ENCODE measurements at regions not wholly inside any gene's neighbourhood (a gene's known extent, or its start where the extent isn't known, plus 50 kb on each side); places are given as distances from the start of the nearest gene placed in this dataset.

DNA sequence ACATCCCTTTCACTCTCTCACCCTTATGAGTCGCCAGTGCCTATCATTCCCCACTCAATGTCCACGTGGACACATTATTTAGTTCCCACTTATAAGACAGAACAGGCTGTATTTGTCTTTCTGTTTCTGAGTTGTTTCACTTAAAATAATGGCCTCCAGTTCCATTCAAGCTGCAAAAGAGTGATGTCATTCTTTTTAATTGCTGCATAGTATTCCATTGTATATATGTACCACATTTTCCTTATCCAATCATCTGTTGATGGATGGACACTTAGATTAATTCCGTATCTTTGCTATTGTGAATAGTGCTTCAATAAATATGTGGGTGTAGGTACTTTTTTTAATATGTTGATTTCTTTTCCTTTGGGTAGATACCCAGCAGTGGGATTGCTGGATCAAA, 79.1 kb downstream of the ZNF365 start:
- no peak overlapping the region for H3K27ac ChIP-seq
- intact Hi-C loops (cut with DNase I; ENCODE audit: low total_unique reads): no loop called here
- no peaks in the 10 kb centered on the region for H3K27me3 ChIP-seq
- WGBS, 2 donors: 92 to 93% methylated on average over 3 of the region's 3 CpGs
- no peak overlapping the region for H3K4me3 ChIP-seq
- no peak for DNase-seq
- no peaks in the 10 kb centered on the region for H3K36me3 ChIP-seq (ENCODE audit: low read depth, missing control alignments)
- H3K9me3 ChIP-seq: no peaks in the 10 kb centered on the region
- TF ChIP-seq, protein P1, sequence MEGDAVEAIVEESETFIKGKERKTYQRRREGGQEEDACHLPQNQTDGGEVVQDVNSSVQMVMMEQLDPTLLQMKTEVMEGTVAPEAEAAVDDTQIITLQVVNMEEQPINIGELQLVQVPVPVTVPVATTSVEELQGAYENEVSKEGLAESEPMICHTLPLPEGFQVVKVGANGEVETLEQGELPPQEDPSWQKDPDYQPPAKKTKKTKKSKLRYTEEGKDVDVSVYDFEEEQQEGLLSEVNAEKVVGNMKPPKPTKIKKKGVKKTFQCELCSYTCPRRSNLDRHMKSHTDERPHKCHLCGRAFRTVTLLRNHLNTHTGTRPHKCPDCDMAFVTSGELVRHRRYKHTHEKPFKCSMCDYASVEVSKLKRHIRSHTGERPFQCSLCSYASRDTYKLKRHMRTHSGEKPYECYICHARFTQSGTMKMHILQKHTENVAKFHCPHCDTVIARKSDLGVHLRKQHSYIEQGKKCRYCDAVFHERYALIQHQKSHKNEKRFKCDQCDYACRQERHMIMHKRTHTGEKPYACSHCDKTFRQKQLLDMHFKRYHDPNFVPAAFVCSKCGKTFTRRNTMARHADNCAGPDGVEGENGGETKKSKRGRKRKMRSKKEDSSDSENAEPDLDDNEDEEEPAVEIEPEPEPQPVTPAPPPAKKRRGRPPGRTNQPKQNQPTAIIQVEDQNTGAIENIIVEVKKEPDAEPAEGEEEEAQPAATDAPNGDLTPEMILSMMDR (IDR thresholded peaks at IDR 0.05): no peak
- no peak for TF ChIP-seq POLR2A (IDR thresholded peaks at IDR 0.05)
- H3K4me1 ChIP-seq: no peaks in the 10 kb centered on the region

DNA sequence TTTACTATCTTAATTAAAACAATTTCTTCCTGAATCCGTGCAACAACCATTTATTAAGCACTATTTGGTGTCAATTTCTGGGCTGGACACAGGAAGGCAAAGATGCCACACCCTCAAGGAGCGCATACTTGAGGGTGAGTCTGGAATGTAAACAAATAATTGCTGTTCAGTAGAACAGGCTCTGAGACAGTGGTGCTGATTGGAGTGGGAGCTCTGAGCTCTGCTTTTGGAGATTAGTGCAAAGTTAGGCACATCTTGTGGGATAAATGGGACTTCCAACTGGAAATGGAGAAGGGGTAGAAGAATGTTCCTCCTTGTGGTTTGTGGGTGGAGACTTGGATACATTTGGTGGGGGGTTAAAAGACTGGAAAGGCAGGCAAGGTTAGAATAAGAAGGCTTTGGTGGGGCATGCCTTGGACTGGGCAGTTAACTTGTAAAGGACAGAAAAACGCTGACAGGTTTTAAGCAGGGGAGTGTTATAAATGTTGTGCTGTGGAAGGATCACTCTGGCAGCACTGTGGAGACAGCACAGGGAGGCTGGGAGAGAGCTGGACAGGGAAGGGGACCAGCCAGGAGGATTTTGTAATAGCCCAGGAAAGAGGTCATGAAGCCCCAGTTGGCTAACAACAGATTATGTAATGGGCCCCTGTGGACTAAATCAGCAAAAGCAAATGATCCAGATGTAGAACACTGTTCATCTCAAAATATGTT, 80.7 kb downstream of the ZNF365 start:
- no peaks in the 10 kb centered on the region for H3K9me3 ChIP-seq
- no peak overlapping the region for H3K27ac ChIP-seq
- no peak for DNase-seq
- no peaks in the 10 kb centered on the region for H3K27me3 ChIP-seq
- WGBS, 2 donors: 63 to 85% methylated on average over 3 of the region's 3 CpGs
- TF ChIP-seq, protein P1 (IDR thresholded peaks at IDR 0.05): no peak
- TF ChIP-seq POLR2A (IDR thresholded peaks at IDR 0.05): no peak
- H3K4me1 ChIP-seq: no peaks in the 10 kb centered on the region
- intact Hi-C loops (cut with DNase I; ENCODE audit: low total_unique reads): no loop called here
- no peak overlapping the region for H3K4me3 ChIP-seq
- no peaks in the 10 kb centered on the region for H3K36me3 ChIP-seq (ENCODE audit: low read depth, missing control alignments)

DNA sequence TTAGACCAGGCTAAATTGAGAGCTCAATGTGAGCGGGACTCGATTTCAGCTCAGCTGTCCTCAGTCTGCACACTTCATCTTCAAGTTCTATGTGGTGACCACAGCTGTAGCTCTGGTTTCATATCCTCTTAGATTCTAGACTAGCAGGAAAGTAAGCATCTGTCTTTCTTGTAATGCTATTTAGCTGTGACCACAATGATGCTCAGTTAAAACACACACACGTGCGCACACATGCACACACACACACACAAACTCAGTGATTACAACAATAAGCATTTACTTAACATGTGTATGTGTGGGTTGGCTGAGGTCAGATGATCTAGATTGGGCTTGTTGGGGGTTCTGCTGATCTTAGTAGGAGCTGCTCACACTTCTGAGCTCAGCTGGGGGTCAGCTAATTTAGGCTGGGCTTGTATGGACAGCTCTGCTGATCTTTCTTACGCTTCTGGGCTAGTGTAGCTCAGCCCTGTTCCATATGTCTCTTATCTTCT, 82.5 kb downstream of the ZNF365 start:
- H3K27ac ChIP-seq: no peak overlapping the region
- DNase-seq: no peak
- no peaks in the 10 kb centered on the region for H3K4me1 ChIP-seq
- no peaks in the 10 kb centered on the region for H3K27me3 ChIP-seq
- WGBS, 2 donors: 91% methylated on average over 5 of the region's 5 CpGs
- intact Hi-C loops (cut with DNase I; ENCODE audit: low total_unique reads): no loop called here
- no peak overlapping the region for H3K4me3 ChIP-seq
- H3K9me3 ChIP-seq: no peaks in the 10 kb centered on the region
- TF ChIP-seq, protein P1 (IDR thresholded peaks at IDR 0.05): no peak
- no peak for TF ChIP-seq POLR2A (IDR thresholded peaks at IDR 0.05)
- no peaks in the 10 kb centered on the region for H3K36me3 ChIP-seq (ENCODE audit: low read depth, missing control alignments)

DNA sequence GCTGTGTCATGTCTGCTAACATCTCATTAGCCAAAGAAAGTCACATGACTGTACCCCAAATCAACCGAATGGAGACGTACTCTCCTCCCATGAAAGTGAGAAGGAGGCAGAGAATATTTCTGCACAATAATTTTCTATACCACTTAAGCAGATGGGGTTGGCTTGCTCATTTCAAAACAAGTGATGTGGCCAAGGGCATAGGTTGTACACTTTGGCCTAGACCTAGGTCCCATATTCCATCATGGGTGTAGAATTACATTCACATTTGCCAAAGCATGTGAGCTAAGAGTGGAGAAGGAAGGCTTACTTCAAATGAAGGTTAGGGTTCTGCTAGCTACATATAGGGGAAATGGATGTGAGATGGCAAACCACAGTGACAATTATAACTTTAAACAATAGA, 83.0 kb downstream of the ZNF365 start:
- no peaks in the 10 kb centered on the region for H3K4me1 ChIP-seq
- TF ChIP-seq, protein P1 (IDR thresholded peaks at IDR 0.05): no peak
- no peak for TF ChIP-seq POLR2A (IDR thresholded peaks at IDR 0.05)
- H3K36me3 ChIP-seq (ENCODE audit: low read depth, missing control alignments): no peaks in the 10 kb centered on the region
- 92 to 97% methylated on average over 2 of the region's 2 CpGs for WGBS, 2 donors
- no peak overlapping the region for H3K27ac ChIP-seq
- intact Hi-C loops (cut with DNase I; ENCODE audit: low total_unique reads): no loop called here
- H3K4me3 ChIP-seq: no peak overlapping the region
- no peak for DNase-seq
- H3K27me3 ChIP-seq: no peaks in the 10 kb centered on the region
- H3K9me3 ChIP-seq: no peaks in the 10 kb centered on the region

DNA sequence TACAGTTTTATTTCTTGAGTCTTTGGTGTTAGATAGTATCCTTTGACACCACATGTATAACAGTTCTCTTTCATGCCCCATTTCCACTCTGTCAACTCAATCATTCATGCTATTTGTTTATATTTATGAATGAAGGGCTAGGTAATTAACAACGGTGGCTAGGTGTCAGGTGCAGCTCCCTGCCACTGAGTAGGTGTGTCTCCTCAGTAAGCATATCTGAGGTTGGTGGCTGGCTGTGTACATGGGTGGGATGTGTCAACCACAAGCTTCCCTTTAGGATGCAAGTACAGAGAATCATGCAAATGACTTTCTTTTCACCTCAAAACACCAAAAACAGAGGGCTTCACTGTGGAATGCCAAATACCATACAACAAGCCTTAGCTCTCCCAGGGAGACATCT, 83.4 kb downstream of the ZNF365 start:
- Histone ChIP-seq H3K36me3 (ENCODE audit: low read depth, missing control alignments) (no peaks in the 10 kb centered on the region), H3K27ac (no peak overlapping the region), H3K27me3 (no peaks in the 10 kb centered on the region), H3K9me3 (no peaks in the 10 kb centered on the region), H3K4me3 (no peak overlapping the region), H3K4me1 (no peaks in the 10 kb centered on the region)
- intact Hi-C loops (cut with DNase I; ENCODE audit: low total_unique reads): no loop called here
- DNase-seq: no peak
- 63 to 74% methylated on average over 1 of the region's 1 CpG for WGBS, 2 donors
- TF ChIP-seq, protein P1 (IDR thresholded peaks at IDR 0.05): no peak
- no peak for TF ChIP-seq POLR2A (IDR thresholded peaks at IDR 0.05)

Measured in testis (tissue), 2 donors.